ENCODE measurements at regions not wholly inside any gene's neighbourhood (a gene's known extent, or its start where the extent isn't known, plus 50 kb on each side); places are given as distances from the start of the nearest gene placed in this dataset.

DNA sequence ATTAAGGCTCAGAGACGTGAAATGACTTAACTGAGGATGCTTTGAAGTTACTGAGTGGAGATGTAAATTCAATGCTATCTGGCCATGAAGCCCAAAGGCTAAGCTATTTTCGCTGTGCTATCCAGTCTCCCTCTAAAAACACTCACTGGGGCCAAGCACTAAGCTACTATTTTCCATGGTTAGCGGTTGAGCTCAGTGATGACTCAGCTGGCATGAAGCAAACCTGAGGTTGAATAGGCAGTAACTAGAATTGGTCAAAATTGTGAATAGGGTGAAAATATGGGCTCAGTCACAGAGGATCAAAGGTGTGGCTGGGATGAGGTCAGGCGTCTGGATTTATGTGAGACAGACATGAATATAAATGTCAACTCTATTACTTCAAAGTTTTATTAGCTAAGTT, 564.2 kb upstream of the KIRREL3 start:
- TF ChIP-seq, protein P1, sequence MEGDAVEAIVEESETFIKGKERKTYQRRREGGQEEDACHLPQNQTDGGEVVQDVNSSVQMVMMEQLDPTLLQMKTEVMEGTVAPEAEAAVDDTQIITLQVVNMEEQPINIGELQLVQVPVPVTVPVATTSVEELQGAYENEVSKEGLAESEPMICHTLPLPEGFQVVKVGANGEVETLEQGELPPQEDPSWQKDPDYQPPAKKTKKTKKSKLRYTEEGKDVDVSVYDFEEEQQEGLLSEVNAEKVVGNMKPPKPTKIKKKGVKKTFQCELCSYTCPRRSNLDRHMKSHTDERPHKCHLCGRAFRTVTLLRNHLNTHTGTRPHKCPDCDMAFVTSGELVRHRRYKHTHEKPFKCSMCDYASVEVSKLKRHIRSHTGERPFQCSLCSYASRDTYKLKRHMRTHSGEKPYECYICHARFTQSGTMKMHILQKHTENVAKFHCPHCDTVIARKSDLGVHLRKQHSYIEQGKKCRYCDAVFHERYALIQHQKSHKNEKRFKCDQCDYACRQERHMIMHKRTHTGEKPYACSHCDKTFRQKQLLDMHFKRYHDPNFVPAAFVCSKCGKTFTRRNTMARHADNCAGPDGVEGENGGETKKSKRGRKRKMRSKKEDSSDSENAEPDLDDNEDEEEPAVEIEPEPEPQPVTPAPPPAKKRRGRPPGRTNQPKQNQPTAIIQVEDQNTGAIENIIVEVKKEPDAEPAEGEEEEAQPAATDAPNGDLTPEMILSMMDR (IDR thresholded peaks at IDR 0.05): no peak
- Mint-ChIP-seq H3K36me3 (ENCODE audit: low read depth) (no peaks in the 10 kb centered on the region), H3K4me1 (ENCODE audit: low read depth) (no peaks in the 10 kb centered on the region), H3K27ac (no peak overlapping the region), H3K9me3 (no peaks in the 10 kb centered on the region), H3K27me3 (ENCODE audit: insufficient read depth) (peaks cover 2% of the 10 kb centered on the region; the same call in 1 of the 2 replicates), H3K4me3 (no peak overlapping the region)
- no peak for DNase-seq

DNA sequence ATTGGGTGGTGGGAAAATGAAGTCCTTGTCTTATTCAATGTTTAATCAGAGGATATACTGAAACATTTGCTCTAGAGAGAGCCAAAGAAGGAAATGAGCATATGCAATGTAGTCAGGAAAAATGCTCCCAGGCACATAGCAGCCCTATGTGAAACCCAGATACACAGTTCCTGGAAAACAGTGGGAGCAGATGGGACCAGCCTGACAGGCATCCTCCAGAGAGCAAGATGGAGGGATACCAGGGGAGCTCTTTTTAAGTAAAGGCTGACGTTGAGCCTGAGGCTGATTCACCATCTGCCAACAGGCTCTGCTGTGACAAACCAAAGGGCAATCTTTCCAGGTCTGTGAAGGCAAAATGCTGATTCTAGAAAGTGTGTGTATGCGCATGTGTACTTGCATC, 559.4 kb upstream of the KIRREL3 start:
- no peak overlapping the region for H3K27ac Mint-ChIP-seq
- no peak for DNase-seq
- TF ChIP-seq, protein P1 (IDR thresholded peaks at IDR 0.05): no peak
- no peak overlapping the region for H3K4me3 Mint-ChIP-seq
- H3K9me3 Mint-ChIP-seq: no peaks in the 10 kb centered on the region
- H3K27me3 Mint-ChIP-seq (ENCODE audit: insufficient read depth): no peaks in the 10 kb centered on the region
- no peaks in the 10 kb centered on the region for H3K4me1 Mint-ChIP-seq (ENCODE audit: low read depth)
- H3K36me3 Mint-ChIP-seq (ENCODE audit: low read depth): no peaks in the 10 kb centered on the region

DNA sequence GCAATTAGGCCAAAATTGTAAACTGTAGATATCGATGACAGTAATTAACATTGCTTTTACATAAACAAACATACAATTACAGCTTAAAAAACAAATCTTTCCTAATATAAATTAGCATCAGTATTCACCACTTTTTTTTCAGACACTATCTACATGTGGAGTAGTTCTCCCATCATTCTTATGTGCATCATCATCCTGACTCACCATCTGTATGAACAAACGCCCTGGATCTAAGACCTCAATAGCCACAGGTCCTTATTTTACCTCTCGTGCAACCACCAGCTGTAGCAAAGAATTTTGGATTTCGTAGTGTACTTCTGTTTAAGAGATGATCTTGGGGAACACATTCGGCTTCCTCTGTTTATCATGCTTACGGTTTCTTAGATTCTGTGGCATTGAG, 551.9 kb upstream of the KIRREL3 start:
- Mint-ChIP-seq H3K27ac (no peak overlapping the region), H3K4me1 (ENCODE audit: low read depth) (no peaks in the 10 kb centered on the region), H3K4me3 (no peak overlapping the region), H3K9me3 (no peaks in the 10 kb centered on the region), H3K27me3 (ENCODE audit: insufficient read depth) (peaks cover 3% of the 10 kb centered on the region; the same call in 1 of the 2 replicates), H3K36me3 (ENCODE audit: low read depth) (no peaks in the 10 kb centered on the region)
- TF ChIP-seq, protein P1 (IDR thresholded peaks at IDR 0.05): no peak
- DNase-seq: no peak

DNA sequence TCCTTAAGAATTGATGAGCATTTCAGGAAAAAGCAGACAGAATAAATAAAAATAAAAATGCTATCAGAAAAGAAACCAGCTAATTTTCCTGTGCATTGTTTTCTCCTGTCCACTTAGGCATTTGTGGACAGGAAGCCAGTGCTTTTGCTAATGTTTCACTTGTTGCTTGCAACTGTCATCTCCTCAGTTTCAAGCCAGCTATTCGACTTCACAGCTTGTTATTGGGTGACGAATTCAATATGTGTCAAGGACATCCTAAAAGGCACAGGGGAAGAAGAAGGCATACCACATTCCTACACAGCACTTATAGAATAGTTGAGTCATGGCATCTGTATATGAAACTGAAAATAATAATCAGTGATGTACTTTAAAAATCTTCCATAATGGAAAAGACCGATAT, 530.6 kb upstream of the KIRREL3 start:
- Mint-ChIP-seq H3K36me3 (ENCODE audit: low read depth) (no peaks in the 10 kb centered on the region), H3K27ac (no peak overlapping the region), H3K4me3 (no peak overlapping the region), H3K9me3 (no peaks in the 10 kb centered on the region), H3K27me3 (ENCODE audit: insufficient read depth) (no peaks in the 10 kb centered on the region), H3K4me1 (ENCODE audit: low read depth) (no peaks in the 10 kb centered on the region)
- no peak for DNase-seq
- TF ChIP-seq, protein P1 (IDR thresholded peaks at IDR 0.05): no peak

DNA sequence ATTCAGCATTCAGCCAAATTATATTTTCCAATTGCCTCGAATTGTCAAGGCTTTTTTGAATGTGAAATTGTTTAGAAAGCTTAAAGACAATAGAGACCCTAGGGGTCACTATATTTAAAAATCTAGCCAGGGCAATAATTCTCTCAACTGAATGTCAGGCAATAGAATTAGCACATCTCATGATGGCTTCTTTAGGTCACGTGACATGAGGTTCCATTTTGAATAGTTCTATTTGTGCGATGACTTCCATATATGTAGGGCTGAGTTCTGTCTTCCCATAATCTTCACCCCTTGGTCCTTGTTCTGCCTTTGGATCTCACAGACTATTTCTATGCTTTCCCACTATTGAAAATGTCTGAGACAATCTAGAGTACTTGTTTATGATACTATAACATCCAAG, 527.7 kb upstream of the KIRREL3 start:
- no peaks in the 10 kb centered on the region for H3K4me1 Mint-ChIP-seq (ENCODE audit: low read depth)

More for the DNA sequence above, 527.7 kb upstream of the KIRREL3 start:
- H3K9me3 Mint-ChIP-seq: no peaks in the 10 kb centered on the region
- no peak for DNase-seq
- H3K27me3 Mint-ChIP-seq (ENCODE audit: insufficient read depth): no peaks in the 10 kb centered on the region
- TF ChIP-seq, protein P1 (IDR thresholded peaks at IDR 0.05): no peak
- H3K4me3 Mint-ChIP-seq: no peak overlapping the region
- no peaks in the 10 kb centered on the region for H3K36me3 Mint-ChIP-seq (ENCODE audit: low read depth)
- H3K27ac Mint-ChIP-seq: no peak overlapping the region
